ENCODE measurements at regions not wholly inside any gene's neighbourhood (a gene's known extent, or its start where the extent isn't known, plus 50 kb on each side); places are given as distances from the start of the nearest gene placed in this dataset.

DNA sequence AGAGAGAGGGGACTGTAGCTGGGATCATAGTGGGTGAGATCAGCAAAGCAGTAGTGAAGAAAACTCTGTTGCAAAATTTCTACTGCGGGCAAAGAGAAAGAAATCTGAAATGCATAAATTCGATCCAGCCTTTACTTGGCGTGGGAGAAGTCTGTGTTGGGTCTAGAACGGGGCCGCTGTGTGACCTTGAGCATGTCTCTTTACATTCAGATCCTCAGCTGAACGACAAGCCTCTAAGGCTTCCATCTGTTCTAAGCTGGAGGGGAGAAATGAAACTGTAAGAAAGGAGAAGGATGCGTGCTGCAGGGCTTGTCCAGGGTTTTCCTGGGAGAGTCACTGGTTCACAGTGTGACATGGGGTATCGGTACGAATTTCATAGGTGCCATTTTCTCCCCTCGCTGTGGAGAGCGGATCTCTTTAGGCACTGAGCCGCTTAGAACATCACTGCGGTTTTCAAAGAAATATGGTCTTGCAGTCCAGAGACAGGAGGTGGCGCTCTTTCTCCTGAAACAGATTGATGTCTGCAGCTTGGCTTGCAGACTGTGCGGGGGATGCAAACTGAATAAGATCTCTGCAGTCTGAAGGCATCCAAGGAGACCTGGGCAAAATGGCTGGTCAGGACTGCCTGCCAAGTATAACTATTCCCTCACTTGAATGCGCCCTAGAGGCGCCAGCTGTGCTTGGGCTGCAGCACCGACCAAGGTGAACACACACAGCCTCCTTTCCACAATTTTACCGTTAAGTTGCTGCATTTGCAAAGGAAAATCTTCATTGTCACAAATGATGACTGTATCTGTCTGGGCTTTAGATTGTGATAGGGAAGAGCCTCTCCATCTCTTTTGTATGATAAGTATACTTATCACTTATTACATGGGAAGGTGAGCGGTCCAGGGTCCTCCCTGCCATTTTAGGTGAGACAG, 104.1 kb downstream of the XCL2 start:
- Histone ChIP-seq H3K4me2 (ENCODE audit: low read depth, low read length, poor library complexity, severe bottlenecking) (no peak overlapping the region), H3F3A (ENCODE audit: insufficient read depth) (no peaks in the 10 kb centered on the region), H3K4me3 (ENCODE audit: insufficient read depth, low read length, poor library complexity, severe bottlenecking) (no peak overlapping the region), H4K20me1 (ENCODE audit: low read depth, low read length) (no peaks in the 10 kb centered on the region), H3K9ac (ENCODE audit: low read length) (no peak overlapping the region), H3K36me3 (ENCODE audit: low read length) (no peaks in the 10 kb centered on the region), H3K27me3 (ENCODE audit: low read length) (no peaks in the 10 kb centered on the region), H3K27ac (ENCODE audit: low read depth, low read length) (no peak overlapping the region), H3K9me2 (replicated peaks; ENCODE audit: insufficient read depth, low read length) (no peaks in the 10 kb centered on the region), H3K9me3 (ENCODE audit: insufficient read depth, low read length) (no peaks in the 10 kb centered on the region), H3K79me2 (ENCODE audit: insufficient read depth, low read length) (no peaks in the 10 kb centered on the region), H2AFZ (ENCODE audit: low read depth, low read length, severe bottlenecking) (no peak overlapping the region)
- TF ChIP-seq, protein P1, sequence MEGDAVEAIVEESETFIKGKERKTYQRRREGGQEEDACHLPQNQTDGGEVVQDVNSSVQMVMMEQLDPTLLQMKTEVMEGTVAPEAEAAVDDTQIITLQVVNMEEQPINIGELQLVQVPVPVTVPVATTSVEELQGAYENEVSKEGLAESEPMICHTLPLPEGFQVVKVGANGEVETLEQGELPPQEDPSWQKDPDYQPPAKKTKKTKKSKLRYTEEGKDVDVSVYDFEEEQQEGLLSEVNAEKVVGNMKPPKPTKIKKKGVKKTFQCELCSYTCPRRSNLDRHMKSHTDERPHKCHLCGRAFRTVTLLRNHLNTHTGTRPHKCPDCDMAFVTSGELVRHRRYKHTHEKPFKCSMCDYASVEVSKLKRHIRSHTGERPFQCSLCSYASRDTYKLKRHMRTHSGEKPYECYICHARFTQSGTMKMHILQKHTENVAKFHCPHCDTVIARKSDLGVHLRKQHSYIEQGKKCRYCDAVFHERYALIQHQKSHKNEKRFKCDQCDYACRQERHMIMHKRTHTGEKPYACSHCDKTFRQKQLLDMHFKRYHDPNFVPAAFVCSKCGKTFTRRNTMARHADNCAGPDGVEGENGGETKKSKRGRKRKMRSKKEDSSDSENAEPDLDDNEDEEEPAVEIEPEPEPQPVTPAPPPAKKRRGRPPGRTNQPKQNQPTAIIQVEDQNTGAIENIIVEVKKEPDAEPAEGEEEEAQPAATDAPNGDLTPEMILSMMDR (IDR thresholded peaks at IDR 0.05; ENCODE audit: insufficient read depth, low read length, poor library complexity, severe bottlenecking), result peak; percentile 43
- TF ChIP-seq EZH2phosphoT487 (conservative IDR thresholded peaks at IDR 0.05; ENCODE audit: low read length), result no peak

DNA sequence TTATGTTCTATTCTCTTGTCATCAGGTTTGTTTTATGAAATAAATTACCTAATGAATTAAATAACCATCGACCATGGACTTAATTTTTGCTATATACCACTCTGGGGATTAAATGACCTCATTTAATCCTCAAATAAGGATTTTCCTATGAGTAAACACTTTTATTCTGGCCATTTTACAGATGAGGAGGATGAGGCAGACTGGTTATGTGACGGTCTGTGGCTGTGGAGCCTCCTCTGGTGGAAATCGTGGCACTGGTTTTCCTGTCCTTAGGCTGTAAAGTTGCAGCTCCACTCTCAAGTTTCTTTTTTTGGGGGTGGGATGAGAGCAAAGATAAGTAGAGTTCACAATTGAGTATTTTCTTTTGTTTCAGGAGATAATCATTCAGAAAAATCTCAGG, 105.2 kb downstream of the XCL2 start:
- TF ChIP-seq EZH2phosphoT487 (conservative IDR thresholded peaks at IDR 0.05; ENCODE audit: low read length), result no peak
- TF ChIP-seq, protein P1 (IDR thresholded peaks at IDR 0.05; ENCODE audit: insufficient read depth, low read length, poor library complexity, severe bottlenecking), result no peak
- H3K79me2 ChIP-seq (ENCODE audit: insufficient read depth, low read length), result no peaks in the 10 kb centered on the region
- no peaks in the 10 kb centered on the region for H3K9me2 ChIP-seq (replicated peaks; ENCODE audit: insufficient read depth, low read length)
- H3K9me3 ChIP-seq (ENCODE audit: insufficient read depth, low read length), result no peaks in the 10 kb centered on the region
- H3K27me3 ChIP-seq (ENCODE audit: low read length), result no peaks in the 10 kb centered on the region
- no peak overlapping the region for H3K4me2 ChIP-seq (ENCODE audit: low read depth, low read length, poor library complexity, severe bottlenecking)
- no peak overlapping the region for H3K4me3 ChIP-seq (ENCODE audit: insufficient read depth, low read length, poor library complexity, severe bottlenecking)
- H2AFZ ChIP-seq (ENCODE audit: low read depth, low read length, severe bottlenecking), result no peak overlapping the region
- H3K36me3 ChIP-seq (ENCODE audit: low read length), result no peaks in the 10 kb centered on the region
- no peaks in the 10 kb centered on the region for H4K20me1 ChIP-seq (ENCODE audit: low read depth, low read length)
- H3K9ac ChIP-seq (ENCODE audit: low read length), result no peak overlapping the region
- no peak overlapping the region for H3K27ac ChIP-seq (ENCODE audit: low read depth, low read length)
- H3F3A ChIP-seq (ENCODE audit: insufficient read depth), result no peaks in the 10 kb centered on the region

DNA sequence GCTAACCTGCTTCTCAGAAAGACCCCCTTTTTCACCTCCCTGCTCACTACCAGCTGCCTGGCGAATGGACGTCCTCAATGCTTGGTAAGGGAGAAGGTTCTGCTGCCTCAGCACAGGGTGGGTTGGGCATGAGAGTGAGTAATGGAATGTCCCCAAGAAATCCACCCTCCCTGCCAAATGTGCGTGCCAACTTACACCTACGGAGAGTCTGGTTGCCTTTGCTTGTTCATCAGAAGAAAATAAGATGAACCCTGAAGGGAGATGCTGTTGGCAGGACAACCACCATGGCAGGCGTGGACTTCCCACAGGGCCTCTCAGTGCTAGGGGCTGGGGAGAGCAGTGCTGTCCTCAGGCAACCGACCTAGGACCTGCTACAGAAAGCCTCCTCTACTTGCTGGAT, 106.0 kb downstream of the XCL2 start:
- TF ChIP-seq EZH2phosphoT487 (conservative IDR thresholded peaks at IDR 0.05; ENCODE audit: low read length), result no peak
- TF ChIP-seq, protein P1 (IDR thresholded peaks at IDR 0.05; ENCODE audit: insufficient read depth, low read length, poor library complexity, severe bottlenecking), result no peak
- Histone ChIP-seq H4K20me1 (ENCODE audit: low read depth, low read length) (no peaks in the 10 kb centered on the region), H3K4me2 (ENCODE audit: low read depth, low read length, poor library complexity, severe bottlenecking) (no peak overlapping the region), H2AFZ (ENCODE audit: low read depth, low read length, severe bottlenecking) (no peak overlapping the region), H3K27ac (ENCODE audit: low read depth, low read length) (no peak overlapping the region), H3K27me3 (ENCODE audit: low read length) (no peaks in the 10 kb centered on the region), H3K36me3 (ENCODE audit: low read length) (no peaks in the 10 kb centered on the region), H3K9me3 (ENCODE audit: insufficient read depth, low read length) (no peaks in the 10 kb centered on the region), H3K9ac (ENCODE audit: low read length) (no peak overlapping the region), H3K4me3 (ENCODE audit: insufficient read depth, low read length, poor library complexity, severe bottlenecking) (no peak overlapping the region), H3K79me2 (ENCODE audit: insufficient read depth, low read length) (no peaks in the 10 kb centered on the region), H3F3A (ENCODE audit: insufficient read depth) (no peaks in the 10 kb centered on the region), H3K9me2 (replicated peaks; ENCODE audit: insufficient read depth, low read length) (no peaks in the 10 kb centered on the region)

Measured in SU-DHL-6 (cell line).